Brain microvascular endothelial cell (primary cell): ENCODE measurements at regions not wholly inside any gene's neighbourhood (a gene's known extent, or its start where the extent isn't known, plus 50 kb on each side); places are given as distances from the start of the nearest gene placed in this dataset.

Experiments used
- DNase-seq: peaks from one replicate; pipeline ENCODE4 v3.0.0-alpha.2; 2020
- H3K27ac ChIP-seq: fragments of 250-450 bp; sonication (Bioruptor Pico); 2 replicates; pipeline ENCODE4 v1.5.1; 2020; ENCODE audit warnings: mild to moderate bottlenecking, moderate library complexity
- H3K27me3 ChIP-seq: fragments of 250-450 bp; sonication (Bioruptor Pico); replicated peaks from 2 replicates; pipeline ENCODE4 v1.5.1; 2020; ENCODE audit warnings: mild to moderate bottlenecking
- H3K36me3 ChIP-seq: fragments of 250-450 bp; sonication (Bioruptor Pico); replicated peaks from 2 replicates; pipeline ENCODE4 v1.5.1; 2020; ENCODE audit warnings: mild to moderate bottlenecking
- H3K4me3 ChIP-seq: 2 replicates; pipeline ENCODE4 v1.5.1; 2011; ENCODE audit warnings: low read depth, mild to moderate bottlenecking, control low read depth, low read length, moderate library complexity
- in situ Hi-C: cut with HindIII; loops from 2 replicates; pipeline ENCODE4 v1.10.0; 2017; ENCODE audit warnings: low sequenced_read_pairs, low pct_ligation_motif_present
- TF ChIP-seq, protein P1 (sequence below): IDR thresholded peaks from 2 replicates; pipeline ENCODE4 v1.5.1; 2011; ENCODE audit warnings: low read depth, mild to moderate bottlenecking, moderate library complexity, low read length, control low read depth, inconsistent platforms; ENCODE audit errors: missing control alignments

DNA sequence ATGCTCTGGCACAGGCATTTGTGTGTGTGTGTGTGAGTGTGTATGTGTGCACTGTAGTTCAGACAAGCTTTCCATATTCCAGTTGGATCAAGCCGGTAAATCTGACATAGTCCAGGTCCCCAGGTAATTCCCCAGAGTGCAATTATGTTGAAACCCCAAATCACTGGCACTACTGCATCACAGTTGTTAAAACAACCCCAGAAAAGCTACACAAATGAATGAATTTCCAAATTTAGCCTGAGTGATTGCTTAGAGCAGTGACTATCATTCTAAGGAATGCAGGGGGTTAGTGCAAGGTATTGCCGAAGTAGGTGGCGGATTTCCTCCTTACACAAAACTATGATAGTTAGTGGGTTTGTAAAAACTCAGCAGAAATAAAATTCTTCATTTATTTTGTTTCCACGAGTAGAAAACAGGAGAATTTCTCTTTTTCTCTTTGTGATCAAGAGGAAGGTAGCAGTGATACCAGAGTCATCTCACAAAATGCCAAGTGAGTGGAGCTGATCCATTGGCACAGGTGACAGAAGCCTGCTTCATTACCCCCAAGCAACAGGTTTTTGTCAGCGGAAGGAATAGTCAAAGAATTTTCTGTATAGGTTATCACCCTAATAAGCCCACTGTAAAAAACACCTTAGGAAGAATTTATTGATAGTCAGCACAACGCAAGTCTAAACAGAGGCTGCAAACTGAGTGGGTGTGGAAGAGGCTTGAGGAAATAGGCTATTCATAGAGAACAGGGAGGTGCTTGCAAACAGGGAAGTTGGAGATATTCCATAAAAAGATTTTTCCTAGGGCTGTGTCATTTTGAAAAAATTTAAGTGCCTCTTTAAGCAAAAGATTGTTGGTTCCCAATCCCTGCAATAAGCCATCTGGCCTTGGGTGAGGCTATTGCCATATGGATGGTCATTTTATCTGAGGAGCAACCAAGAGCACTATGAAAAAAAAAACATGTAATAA, 385.1 kb downstream of the CHSY3 start:
- TF ChIP-seq, protein P1, sequence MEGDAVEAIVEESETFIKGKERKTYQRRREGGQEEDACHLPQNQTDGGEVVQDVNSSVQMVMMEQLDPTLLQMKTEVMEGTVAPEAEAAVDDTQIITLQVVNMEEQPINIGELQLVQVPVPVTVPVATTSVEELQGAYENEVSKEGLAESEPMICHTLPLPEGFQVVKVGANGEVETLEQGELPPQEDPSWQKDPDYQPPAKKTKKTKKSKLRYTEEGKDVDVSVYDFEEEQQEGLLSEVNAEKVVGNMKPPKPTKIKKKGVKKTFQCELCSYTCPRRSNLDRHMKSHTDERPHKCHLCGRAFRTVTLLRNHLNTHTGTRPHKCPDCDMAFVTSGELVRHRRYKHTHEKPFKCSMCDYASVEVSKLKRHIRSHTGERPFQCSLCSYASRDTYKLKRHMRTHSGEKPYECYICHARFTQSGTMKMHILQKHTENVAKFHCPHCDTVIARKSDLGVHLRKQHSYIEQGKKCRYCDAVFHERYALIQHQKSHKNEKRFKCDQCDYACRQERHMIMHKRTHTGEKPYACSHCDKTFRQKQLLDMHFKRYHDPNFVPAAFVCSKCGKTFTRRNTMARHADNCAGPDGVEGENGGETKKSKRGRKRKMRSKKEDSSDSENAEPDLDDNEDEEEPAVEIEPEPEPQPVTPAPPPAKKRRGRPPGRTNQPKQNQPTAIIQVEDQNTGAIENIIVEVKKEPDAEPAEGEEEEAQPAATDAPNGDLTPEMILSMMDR, result no peak
- no peak overlapping the region for H3K27ac ChIP-seq
- in situ Hi-C loops, result no loop called here
- H3K4me3 ChIP-seq, result no peak overlapping the region
- H3K36me3 ChIP-seq, result no peaks in the 10 kb centered on the region
- no peak for DNase-seq
- H3K27me3 ChIP-seq, result no peaks in the 10 kb centered on the region

DNA sequence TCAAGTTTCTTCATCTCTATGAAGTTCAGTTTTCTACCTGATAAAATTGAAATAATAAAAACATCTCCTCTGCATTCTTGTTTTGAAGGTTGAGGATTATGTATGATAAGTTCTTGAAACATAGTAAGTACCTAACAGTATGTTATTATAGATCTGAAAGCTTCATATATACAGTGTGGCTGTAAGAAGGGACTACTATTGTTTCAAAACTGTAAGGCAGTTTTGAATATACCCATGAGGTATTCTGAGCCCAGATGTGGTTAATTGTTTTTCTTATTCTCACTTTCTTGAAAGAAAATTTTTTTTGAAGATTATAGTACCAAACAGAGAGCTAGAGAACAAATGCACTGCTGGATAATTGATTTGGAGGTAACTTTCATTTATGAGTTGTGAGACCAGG, 383.2 kb downstream of the CHSY3 start:
- in situ Hi-C loops, result no loop called here
- H3K27me3 ChIP-seq, result no peaks in the 10 kb centered on the region
- H3K36me3 ChIP-seq, result no peaks in the 10 kb centered on the region
- TF ChIP-seq, protein P1, result no peak
- H3K27ac ChIP-seq, result no peak overlapping the region
- DNase-seq, result no peak
- H3K4me3 ChIP-seq, result no peak overlapping the region

DNA sequence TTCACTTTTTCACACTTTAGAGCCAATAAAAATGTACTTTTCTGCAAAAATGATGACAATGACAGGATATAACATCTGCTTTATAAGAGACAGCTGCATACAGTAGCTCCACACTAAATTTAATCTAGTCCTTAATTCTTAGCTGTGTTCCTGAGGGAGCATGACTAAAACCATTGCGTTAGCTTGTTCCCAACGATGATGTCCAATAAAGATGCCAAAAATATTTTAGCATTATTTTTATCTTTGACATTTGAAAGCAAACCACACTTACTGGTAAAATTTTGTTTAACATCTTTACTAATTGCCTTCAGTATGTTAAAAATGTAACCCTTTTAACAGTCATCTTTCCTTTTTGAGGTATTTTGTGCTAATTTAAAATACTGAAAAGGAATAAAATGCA, 382.7 kb downstream of the CHSY3 start:
- no peak for DNase-seq
- in situ Hi-C loops, result no loop called here
- no peaks in the 10 kb centered on the region for H3K27me3 ChIP-seq
- H3K36me3 ChIP-seq, result no peaks in the 10 kb centered on the region
- H3K27ac ChIP-seq, result no peak overlapping the region
- TF ChIP-seq, protein P1, result no peak
- no peak overlapping the region for H3K4me3 ChIP-seq

DNA sequence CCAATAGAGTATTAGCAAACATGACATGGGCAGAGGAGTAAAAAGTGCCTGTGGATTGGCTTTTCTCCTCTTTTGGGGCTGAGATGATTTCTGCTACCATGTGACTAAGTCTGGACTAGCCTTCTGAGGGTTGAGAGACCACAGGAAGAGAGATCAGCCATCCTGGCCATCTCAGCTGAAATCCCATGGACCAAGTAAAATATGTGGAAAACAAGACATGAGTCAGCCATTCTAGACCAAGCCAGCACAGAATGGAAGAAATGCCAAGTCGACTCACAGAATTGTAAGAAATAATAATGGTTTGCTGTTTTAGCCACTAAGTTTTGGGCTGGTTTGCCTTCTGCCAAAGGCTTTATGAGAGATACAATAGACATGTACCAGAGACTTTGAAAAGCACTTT, 377.8 kb downstream of the CHSY3 start:
- DNase-seq, result peak; percentile 39
- H3K27me3 ChIP-seq, result no peaks in the 10 kb centered on the region
- H3K4me3 ChIP-seq, result no peak overlapping the region
- in situ Hi-C loops, result no loop called here
- H3K36me3 ChIP-seq, result no peaks in the 10 kb centered on the region
- TF ChIP-seq, protein P1, result no peak
- no peak overlapping the region for H3K27ac ChIP-seq

DNA sequence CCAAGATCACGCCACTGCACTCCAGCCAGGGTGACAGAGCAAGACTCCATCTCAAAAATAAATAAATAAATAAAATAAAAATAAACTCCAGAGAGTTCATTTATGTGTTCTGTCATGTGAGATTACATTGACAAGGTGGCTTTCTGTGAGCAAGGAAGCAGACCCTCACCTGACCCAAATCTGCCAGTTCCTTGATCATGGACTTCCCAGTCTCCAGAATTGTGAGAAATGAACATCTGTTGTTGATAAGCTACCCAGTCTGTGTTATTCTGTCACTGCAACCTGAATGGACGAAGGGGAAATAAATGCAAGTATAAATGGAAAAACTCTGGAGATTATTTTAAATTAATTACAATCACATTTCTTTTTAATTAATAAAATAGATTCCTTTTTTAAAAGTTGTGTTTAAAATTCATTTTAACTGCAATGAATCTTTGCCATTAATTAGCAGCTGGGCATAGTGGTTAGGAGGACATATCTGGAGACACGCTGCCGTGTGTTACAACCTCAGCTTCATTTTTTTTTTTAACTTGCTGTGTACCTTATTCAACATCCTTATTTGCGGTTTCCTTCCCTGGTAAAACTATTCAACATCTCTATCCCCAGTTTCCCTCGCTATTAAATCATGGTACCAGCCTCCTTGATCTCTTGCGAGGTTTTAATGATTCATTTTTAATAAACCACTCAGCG, 376.4 kb downstream of the CHSY3 start:
- DNase-seq, result no peak
- H3K4me3 ChIP-seq, result no peak overlapping the region
- no peaks in the 10 kb centered on the region for H3K27me3 ChIP-seq
- no peak overlapping the region for H3K27ac ChIP-seq
- no peaks in the 10 kb centered on the region for H3K36me3 ChIP-seq
- TF ChIP-seq, protein P1, result no peak
- in situ Hi-C loops, result no loop called here
